Uterus (tissue), 2 donors: ENCODE measurements at regions not wholly inside any gene's neighbourhood (a gene's known extent, or its start where the extent isn't known, plus 50 kb on each side); places are given as distances from the start of the nearest gene placed in this dataset.

Experiments used
- POLR2A ChIP-seq, 2 donors: fragments of 450-650 bp; IDR thresholded peaks; one replicate each; pipeline ENCODE4 v1.6.1; 2016; ENCODE audit warnings: antibody characterized with exemption in 2 of 2, mild to moderate bottlenecking in 1 of 2, moderate library complexity in 1 of 2
- TF ChIP-seq, protein P1 (sequence below), 4 experiments: fragments of 200-600 bp in 2 of 4; fragments of 450-650 bp in 2 of 4; sonication (generic) in 2 of 4; IDR thresholded peaks; one replicate each; pipeline ENCODE4 v1.5.1; 2016 to 2019; ENCODE audit warnings: antibody characterized with exemption in 4 of 4, mild to moderate bottlenecking in 2 of 4, moderate library complexity in 1 of 4

DNA sequence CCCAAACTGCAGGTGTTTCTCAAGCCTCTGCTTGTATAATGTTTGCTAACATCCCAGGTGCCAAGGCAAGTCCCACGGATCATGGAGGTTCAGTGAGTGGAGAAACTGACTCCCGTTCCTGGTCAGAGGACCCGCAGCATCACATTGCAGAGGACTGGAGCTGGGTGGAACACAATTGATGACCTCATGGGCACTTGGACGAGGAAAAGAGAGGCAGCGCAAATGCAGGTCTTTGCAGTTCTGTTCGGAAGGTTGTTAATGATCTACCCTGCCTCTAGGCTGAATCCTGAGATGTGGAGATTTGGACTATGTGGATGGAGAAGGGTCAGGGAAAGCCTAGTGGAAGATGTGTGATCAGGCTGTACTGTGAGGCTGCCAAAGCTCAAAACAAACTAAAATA is 192.9 kb downstream of the DUSP10 start:
- TF ChIP-seq, protein P1, sequence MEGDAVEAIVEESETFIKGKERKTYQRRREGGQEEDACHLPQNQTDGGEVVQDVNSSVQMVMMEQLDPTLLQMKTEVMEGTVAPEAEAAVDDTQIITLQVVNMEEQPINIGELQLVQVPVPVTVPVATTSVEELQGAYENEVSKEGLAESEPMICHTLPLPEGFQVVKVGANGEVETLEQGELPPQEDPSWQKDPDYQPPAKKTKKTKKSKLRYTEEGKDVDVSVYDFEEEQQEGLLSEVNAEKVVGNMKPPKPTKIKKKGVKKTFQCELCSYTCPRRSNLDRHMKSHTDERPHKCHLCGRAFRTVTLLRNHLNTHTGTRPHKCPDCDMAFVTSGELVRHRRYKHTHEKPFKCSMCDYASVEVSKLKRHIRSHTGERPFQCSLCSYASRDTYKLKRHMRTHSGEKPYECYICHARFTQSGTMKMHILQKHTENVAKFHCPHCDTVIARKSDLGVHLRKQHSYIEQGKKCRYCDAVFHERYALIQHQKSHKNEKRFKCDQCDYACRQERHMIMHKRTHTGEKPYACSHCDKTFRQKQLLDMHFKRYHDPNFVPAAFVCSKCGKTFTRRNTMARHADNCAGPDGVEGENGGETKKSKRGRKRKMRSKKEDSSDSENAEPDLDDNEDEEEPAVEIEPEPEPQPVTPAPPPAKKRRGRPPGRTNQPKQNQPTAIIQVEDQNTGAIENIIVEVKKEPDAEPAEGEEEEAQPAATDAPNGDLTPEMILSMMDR (IDR thresholded peaks at IDR 0.05), result no peak
- no peak for TF ChIP-seq POLR2A (IDR thresholded peaks at IDR 0.05)
